Testis (tissue), 2 donors: ENCODE measurements at regions not wholly inside any gene's neighbourhood (a gene's known extent, or its start where the extent isn't known, plus 50 kb on each side); places are given as distances from the start of the nearest gene placed in this dataset.

Experiments used
- POLR2A ChIP-seq: fragments of 450-650 bp; IDR thresholded peaks from one replicate; pipeline ENCODE4 v1.6.1; 2017; ENCODE audit warnings: antibody characterized with exemption, mild to moderate bottlenecking, moderate library complexity
- TF ChIP-seq, protein P1 (sequence below), 3 experiments: fragments of 450-650 bp in 2 of 3; fragments of 200-600 bp in 1 of 3; sonication (generic) in 1 of 3; IDR thresholded peaks; one replicate each; pipeline ENCODE4 v1.5.1; 2016 to 2019; ENCODE audit warnings: antibody characterized with exemption in 3 of 3, mild to moderate bottlenecking in 2 of 3, moderate library complexity in 1 of 3

- TF ChIP-seq, protein P1, sequence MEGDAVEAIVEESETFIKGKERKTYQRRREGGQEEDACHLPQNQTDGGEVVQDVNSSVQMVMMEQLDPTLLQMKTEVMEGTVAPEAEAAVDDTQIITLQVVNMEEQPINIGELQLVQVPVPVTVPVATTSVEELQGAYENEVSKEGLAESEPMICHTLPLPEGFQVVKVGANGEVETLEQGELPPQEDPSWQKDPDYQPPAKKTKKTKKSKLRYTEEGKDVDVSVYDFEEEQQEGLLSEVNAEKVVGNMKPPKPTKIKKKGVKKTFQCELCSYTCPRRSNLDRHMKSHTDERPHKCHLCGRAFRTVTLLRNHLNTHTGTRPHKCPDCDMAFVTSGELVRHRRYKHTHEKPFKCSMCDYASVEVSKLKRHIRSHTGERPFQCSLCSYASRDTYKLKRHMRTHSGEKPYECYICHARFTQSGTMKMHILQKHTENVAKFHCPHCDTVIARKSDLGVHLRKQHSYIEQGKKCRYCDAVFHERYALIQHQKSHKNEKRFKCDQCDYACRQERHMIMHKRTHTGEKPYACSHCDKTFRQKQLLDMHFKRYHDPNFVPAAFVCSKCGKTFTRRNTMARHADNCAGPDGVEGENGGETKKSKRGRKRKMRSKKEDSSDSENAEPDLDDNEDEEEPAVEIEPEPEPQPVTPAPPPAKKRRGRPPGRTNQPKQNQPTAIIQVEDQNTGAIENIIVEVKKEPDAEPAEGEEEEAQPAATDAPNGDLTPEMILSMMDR (IDR thresholded peaks at IDR 0.05): no peak
- no peak for TF ChIP-seq POLR2A
Observed at GRCh38 chr22:47734511-47734910, 972.1 kb downstream of the TBC1D22A start.
